Inferior parietal cortex (tissue), 1 donor: ENCODE measurements at regions not wholly inside any gene's neighbourhood (a gene's known extent, or its start where the extent isn't known, plus 50 kb on each side); places are given as distances from the start of the nearest gene placed in this dataset.
"Not testable (repeated sequence)": the region's sequence is repeated elsewhere in the genome, so short reads cannot be mapped to it uniquely, and the experiment has no call there.

Experiments used
- DNase-seq: peaks from one replicate; pipeline ENCODE4 v3.0.0-alpha.2; 2016; ENCODE audit errors: extremely low spot score

- no peak for DNase-seq
Observed at GRCh38 chr12:91677556-91677955, 468.1 kb downstream of the BTG1 start.

DNA sequence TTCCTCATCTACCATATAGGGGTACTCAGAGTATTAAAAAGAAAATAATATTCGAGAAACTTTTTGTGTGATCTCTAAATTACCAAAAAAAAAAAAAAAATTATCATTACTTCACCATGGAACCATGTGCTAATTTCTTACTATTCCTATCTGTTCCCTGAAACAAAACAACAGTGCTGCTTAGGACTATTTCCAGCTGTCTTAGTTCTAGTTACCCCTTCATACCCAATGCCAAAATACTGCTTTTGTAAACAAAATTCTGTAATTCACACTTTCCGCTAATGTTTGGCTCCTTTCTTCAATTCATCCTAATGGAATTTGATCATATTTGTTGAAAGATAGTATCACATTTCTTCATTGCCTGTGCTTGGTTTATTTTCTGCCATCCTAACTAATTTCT lies 470.2 kb downstream of the BTG1 start:
- DNase-seq = no peak

- no peak for DNase-seq
Observed at GRCh38 chr12:91672130-91672529, 473.5 kb downstream of the BTG1 start.

DNA sequence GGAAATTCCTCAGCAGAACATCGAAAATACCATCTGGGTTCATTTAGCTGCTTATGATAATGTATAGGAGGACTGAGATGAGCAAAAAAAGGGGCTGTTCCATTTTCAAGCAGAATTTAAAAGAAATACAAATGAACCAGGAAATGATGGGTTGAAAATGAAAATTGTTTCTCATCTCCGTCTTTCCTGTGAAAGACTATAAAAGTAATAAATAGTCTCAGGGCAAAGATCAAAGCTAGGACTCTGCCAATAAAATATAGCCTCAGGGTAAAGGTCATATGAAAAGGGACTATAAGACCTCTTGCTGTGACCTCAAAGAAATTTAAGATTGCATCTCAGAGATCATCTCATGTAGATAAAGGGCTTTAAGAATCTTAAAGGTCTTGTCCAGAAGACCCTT lies 478.0 kb downstream of the BTG1 start:
- no peak for DNase-seq

- no peak for DNase-seq
Observed at GRCh38 chr12:91663744-91664143, 481.1 kb upstream of the DCN start.

DNA sequence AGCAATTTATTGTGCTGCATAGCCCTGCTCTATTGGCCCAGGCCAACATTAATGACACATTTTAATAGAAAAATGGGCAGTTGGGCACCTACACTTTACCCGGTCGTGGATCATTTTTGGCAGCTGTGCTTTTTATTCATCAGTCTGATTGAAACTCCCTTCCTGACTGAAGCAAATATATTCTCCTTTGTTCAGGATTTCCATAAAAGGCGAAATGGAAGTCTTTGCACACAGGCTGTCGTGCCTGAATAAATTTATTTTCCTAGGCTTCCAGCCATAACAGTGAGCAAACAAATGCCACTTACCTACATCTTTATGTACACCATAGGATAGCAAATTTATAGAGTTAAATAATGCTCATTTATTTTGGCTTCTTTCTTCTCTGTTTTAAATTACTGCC lies 480.7 kb upstream of the DCN start:
- DNase-seq = no peak

GRCh38 chr12:91662021-91662420 lies 479.4 kb upstream of the DCN start:
- DNase-seq = no peak

GRCh38 chr12:91657032-91657431 lies 474.4 kb upstream of the DCN start:
- DNase-seq = no peak

DNA sequence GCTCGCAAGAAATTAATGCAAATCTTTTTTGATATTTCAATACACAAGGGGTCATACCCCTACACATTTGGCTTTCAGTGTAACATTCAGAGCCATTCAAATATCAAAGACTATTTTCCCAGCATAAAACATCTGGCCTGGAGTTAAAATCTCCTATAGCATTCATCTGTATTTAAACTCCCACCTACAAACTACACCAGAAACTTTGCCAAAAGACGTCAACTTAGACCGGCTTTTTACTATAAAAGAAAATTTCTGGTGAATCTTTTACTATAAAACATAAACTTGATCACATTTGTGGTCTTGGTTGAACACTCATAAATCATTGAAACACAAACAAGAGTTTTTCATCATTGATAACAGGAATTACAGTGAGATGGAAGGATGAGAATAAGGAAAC lies 473.3 kb upstream of the DCN start:
- no peak for DNase-seq

GRCh38 chr12:91654087-91654486 lies 471.5 kb upstream of the DCN start:
- no peak for DNase-seq

- no peak for DNase-seq
Observed at GRCh38 chr12:91651728-91652127, 469.1 kb upstream of the DCN start.

GRCh38 chr12:91643763-91644162 lies 461.1 kb upstream of the DCN start:
- DNase-seq = no peak

DNA sequence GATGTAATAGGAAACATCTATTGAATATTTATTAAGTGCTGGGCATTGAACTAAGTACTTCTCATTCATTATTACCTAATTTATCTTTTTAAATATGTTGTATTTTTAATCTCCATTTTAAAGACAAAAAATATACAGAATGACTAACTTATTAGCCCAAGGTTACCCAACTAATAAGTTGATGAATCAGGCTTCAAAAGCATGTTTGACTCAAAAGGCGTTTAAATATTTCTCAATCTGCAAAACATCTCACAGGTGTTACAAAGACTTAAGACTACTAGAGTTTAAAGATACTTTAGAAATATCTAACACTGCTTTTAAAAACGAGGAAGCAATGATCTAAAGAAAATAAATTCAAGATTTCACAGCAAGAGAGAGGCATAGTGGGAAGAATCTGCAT lies 457.4 kb upstream of the DCN start:
- DNase-seq = no peak

- DNase-seq = no peak
Observed at GRCh38 chr12:91639327-91639726, 456.7 kb upstream of the DCN start.

- DNase-seq = no peak
Observed at GRCh38 chr12:91637789-91638624, 455.4 kb upstream of the DCN start.

DNA sequence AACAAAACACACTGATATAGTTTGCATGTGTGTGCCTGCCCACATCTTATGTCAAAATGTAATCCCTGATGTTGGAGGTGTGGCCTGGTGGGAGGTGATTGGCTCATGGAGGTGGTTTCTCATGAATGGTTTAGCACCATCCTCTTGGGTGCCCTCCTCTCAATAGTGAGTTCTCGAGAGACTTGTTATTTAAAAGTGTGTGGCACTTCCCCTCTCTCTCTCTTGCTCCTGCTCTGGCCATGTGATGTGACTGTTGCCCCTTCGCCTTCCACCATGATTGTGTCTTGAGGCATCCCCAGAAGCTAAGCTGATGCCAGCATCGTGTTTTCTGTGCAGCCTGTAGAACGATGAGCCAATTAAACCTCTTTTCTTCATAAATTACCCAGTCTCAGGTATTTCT lies 454.1 kb upstream of the DCN start:
- DNase-seq = no peak

DNA sequence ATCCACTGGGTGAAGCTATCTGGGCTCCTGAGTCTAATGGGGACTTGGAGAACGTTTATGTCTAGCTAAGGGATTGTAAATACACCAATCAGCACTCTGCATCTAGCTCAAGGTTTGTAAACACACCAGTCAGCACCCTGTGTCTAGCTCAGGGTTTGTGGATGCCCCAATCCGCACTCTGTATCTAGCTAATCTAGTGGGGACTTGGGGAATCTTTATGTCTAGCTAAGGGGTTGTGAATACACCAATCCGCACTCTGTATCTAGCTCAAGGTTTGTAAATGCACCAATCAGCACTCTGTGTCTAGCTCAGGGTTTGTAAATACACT lies 451.7 kb upstream of the DCN start:
- not testable (repeated sequence) for DNase-seq

- DNase-seq = no peak
Observed at GRCh38 chr12:91633734-91634357, 451.2 kb upstream of the DCN start.

DNA sequence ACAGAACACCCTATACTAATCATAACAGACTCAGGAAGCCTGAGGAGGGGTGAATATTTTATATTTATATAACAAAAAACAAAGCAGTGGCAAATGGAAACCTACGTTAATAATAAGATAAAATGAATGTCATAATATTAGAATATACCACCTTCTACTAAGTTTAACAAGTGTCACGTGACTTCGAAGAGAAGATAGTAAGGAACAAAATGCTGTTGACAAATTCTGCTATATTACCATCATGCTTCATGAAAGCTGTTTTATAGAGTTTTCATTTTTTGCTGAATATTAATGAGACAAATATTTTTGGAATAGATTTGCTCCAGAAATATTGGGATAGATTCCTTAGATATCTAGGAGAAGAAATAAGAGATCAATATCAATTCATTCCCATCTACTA lies 450.6 kb upstream of the DCN start:
- no peak for DNase-seq

- DNase-seq = no peak
Observed at GRCh38 chr12:91632042-91632786, 449.6 kb upstream of the DCN start.

- no peak for DNase-seq
Observed at GRCh38 chr12:91630596-91631293, 448.1 kb upstream of the DCN start.

DNA sequence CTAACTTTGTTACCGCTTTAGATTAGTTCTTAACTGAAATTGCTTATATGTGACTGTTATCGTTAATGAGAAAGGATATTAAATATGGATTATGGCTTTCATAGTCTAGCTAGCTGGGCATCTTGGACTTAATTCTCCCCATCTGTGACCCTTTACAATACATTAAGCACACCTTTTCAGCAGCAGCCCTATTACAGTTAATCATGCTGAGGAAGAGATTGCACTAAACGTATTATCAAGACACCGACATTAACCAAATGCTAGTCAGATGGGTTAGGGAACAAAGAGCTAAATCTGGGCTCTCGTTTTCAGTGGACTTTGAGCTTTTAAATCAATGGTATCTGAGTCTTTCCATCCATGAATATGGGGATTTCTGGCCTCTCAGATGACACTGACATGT lies 447.5 kb upstream of the DCN start:
- DNase-seq = no peak
